ENCODE measurements at regions not wholly inside any gene's neighbourhood (a gene's known extent, or its start where the extent isn't known, plus 50 kb on each side); places are given as distances from the start of the nearest gene placed in this dataset.
"Not testable (repeated sequence)": the region's sequence is repeated elsewhere in the genome, so short reads cannot be mapped to it uniquely, and the experiment has no call there.

DNA sequence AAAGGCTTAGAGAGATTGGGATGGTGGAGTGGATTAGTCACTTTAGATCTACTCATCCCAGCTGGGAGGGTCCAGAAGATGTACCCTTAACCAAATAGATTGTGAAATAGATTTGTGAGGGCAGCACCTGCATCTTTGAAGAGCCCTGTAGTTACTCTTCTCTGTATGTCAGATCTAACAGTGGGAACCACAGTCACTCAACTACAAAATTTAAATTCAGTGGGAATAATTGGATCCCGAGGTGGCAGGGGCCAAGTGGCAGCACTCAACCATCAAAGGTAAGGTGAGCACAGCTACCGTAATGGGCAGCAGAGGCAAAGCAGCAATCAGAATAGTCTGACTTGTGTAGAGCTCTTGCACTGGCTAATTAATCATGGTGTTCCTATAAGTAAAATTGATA lies 99.5 kb upstream of the POU3F1 start:
- H2AFZ ChIP-seq (ENCODE audit: low read length, unreplicated experiment); H3K27ac ChIP-seq (ENCODE audit: low read depth, low read length); H3K36me3 ChIP-seq (ENCODE audit: insufficient read depth, low read length); H3K4me3 ChIP-seq (ENCODE audit: low read depth, low read length); H3K4me1 ChIP-seq (ENCODE audit: control insufficient read depth, insufficient read depth, low read length, unreplicated experiment); H3K79me2 ChIP-seq (ENCODE audit: control insufficient read depth, insufficient read depth, low read length, unreplicated experiment): not testable (repeated sequence)
- peaks cover 23% of the 10 kb centered on the region for H3K27me3 ChIP-seq (ENCODE audit: insufficient read depth, low read length)

- H3K27ac ChIP-seq (ENCODE audit: low read depth, low read length), result no peak overlapping the region
- H3K27me3 ChIP-seq (ENCODE audit: insufficient read depth, low read length), result peaks cover 34% of the 10 kb centered on the region
- no peak overlapping the region for H2AFZ ChIP-seq (ENCODE audit: low read length, unreplicated experiment)
- H3K4me1 ChIP-seq (ENCODE audit: control insufficient read depth, insufficient read depth, low read length, unreplicated experiment), result peaks cover 11% of the 10 kb centered on the region
- H3K4me3 ChIP-seq (ENCODE audit: low read depth, low read length), result no peak overlapping the region
- H3K79me2 ChIP-seq (ENCODE audit: control insufficient read depth, insufficient read depth, low read length, unreplicated experiment), result no peaks in the 10 kb centered on the region
- H3K36me3 ChIP-seq (ENCODE audit: insufficient read depth, low read length), result no peaks in the 10 kb centered on the region
Observed at GRCh38 chr1:38142606-38143005, 96.0 kb upstream of the POU3F1 start.

DNA sequence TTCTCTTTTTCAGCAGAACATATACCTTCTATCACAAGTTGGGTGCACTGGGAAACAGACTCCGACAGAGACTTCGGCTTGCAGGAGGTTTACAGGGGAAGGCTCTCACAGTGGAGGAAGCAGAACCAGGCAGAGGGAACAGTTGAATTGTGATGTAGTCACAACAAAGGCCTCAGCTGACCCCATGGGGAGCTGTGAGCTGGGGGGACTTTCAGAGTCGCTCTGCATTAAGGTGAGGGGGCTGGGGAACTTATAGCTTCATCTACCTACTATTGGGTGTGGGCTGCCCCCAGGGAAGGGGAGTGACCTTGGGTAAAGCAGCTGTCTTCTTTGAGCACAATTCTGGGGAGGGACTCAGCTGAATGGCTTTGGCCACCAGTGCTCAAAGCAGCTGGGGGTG lies 94.9 kb upstream of the POU3F1 start:
- Histone ChIP-seq H3K27ac (ENCODE audit: low read depth, low read length) (no peak overlapping the region), H3K36me3 (ENCODE audit: insufficient read depth, low read length) (no peaks in the 10 kb centered on the region), H3K4me1 (ENCODE audit: control insufficient read depth, insufficient read depth, low read length, unreplicated experiment) (peaks cover 11% of the 10 kb centered on the region), H3K79me2 (ENCODE audit: control insufficient read depth, insufficient read depth, low read length, unreplicated experiment) (no peaks in the 10 kb centered on the region), H3K27me3 (ENCODE audit: insufficient read depth, low read length) (peaks cover 38% of the 10 kb centered on the region), H3K4me3 (ENCODE audit: low read depth, low read length) (no peak overlapping the region), H2AFZ (ENCODE audit: low read length, unreplicated experiment) (no peak overlapping the region)

GRCh38 chr1:38139738-38140487 lies 93.3 kb upstream of the POU3F1 start:
- H3K27ac ChIP-seq (ENCODE audit: low read depth, low read length), result no peak overlapping the region
- no peaks in the 10 kb centered on the region for H3K36me3 ChIP-seq (ENCODE audit: insufficient read depth, low read length)
- H3K4me1 ChIP-seq (ENCODE audit: control insufficient read depth, insufficient read depth, low read length, unreplicated experiment), result peaks cover 11% of the 10 kb centered on the region
- H3K79me2 ChIP-seq (ENCODE audit: control insufficient read depth, insufficient read depth, low read length, unreplicated experiment), result no peaks in the 10 kb centered on the region
- peaks cover 54% of the 10 kb centered on the region for H3K27me3 ChIP-seq (ENCODE audit: insufficient read depth, low read length)
- H3K4me3 ChIP-seq (ENCODE audit: low read depth, low read length), result no peak overlapping the region
- no peak overlapping the region for H2AFZ ChIP-seq (ENCODE audit: low read length, unreplicated experiment)

- Histone ChIP-seq H3K27me3 (ENCODE audit: insufficient read depth, low read length) (peaks cover 66% of the 10 kb centered on the region), H2AFZ (ENCODE audit: low read length, unreplicated experiment) (no peak overlapping the region), H3K36me3 (ENCODE audit: insufficient read depth, low read length) (no peaks in the 10 kb centered on the region), H3K4me1 (ENCODE audit: control insufficient read depth, insufficient read depth, low read length, unreplicated experiment) (peaks cover 11% of the 10 kb centered on the region), H3K79me2 (ENCODE audit: control insufficient read depth, insufficient read depth, low read length, unreplicated experiment) (no peaks in the 10 kb centered on the region), H3K4me3 (ENCODE audit: low read depth, low read length) (no peak overlapping the region), H3K27ac (ENCODE audit: low read depth, low read length) (no peak overlapping the region)
Observed at GRCh38 chr1:38138498-38139233, 92.1 kb upstream of the POU3F1 start.

DNA sequence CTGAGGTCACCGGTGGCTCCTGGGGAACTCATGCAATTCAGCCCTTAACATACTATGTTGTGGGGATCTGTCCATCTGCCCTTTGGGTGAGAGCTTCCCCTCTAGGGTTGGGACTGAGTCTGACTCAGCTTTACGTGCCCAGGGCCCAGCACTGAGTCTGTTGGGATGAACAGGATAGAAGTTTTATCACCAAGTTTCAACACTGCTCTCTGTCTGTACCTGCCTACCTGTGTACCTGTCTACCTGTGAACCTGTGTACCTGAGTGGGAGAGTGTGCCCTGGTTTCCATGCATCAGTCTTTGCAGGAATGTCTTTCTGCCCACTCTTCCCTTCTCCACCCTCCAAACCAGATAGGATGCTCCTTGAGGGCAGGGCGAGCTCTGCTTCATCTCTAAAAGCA lies 90.6 kb upstream of the POU3F1 start:
- no peaks in the 10 kb centered on the region for H3K36me3 ChIP-seq (ENCODE audit: insufficient read depth, low read length)
- no peak overlapping the region for H2AFZ ChIP-seq (ENCODE audit: low read length, unreplicated experiment)
- H3K4me1 ChIP-seq (ENCODE audit: control insufficient read depth, insufficient read depth, low read length, unreplicated experiment), result peaks cover 14% of the 10 kb centered on the region
- no peak overlapping the region for H3K4me3 ChIP-seq (ENCODE audit: low read depth, low read length)
- H3K27me3 ChIP-seq (ENCODE audit: insufficient read depth, low read length), result peaks cover 66% of the 10 kb centered on the region
- no peak overlapping the region for H3K27ac ChIP-seq (ENCODE audit: low read depth, low read length)
- H3K79me2 ChIP-seq (ENCODE audit: control insufficient read depth, insufficient read depth, low read length, unreplicated experiment), result no peaks in the 10 kb centered on the region

DNA sequence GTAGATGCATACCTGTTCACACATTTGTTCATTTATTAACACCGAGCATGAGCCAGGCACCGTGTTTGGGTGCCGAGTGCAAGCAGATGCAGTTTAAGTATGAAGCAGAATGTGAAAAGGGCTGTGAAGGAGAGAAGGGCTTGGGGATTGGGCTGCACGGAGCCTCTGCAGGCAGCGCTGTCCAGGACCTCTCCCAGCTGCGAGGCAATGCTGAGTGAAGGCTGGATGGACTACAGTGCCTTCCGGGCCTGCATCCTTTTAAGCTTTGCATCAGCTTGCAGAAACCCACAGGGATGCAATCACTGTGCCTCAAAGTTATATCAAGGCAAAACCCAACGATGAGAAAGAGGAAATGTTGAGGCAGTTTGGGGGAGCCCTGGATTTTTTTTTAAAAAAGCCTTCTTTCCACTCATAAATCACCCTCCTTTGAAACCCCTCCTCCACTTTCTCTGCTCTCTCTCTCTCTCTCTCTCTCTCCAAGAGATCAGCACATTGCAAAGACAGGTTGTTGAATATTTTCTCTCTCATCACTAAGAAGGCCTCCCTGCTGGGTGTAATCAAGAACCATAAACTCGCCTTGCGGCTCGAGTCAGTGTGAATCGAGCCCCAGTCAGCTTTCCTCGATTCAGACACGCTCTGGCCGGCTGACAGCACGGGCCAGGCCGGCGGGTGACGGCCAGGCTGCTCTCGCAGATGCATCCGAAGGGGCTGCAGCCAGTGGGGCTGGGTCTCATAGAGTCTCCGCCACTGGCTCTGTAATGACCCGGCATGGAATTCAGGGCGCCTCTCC lies 89.2 kb upstream of the POU3F1 start:
- Histone ChIP-seq H3K4me1 (ENCODE audit: control insufficient read depth, insufficient read depth, low read length, unreplicated experiment) (peaks cover 14% of the 10 kb centered on the region), H3K4me3 (ENCODE audit: low read depth, low read length) (no peak overlapping the region), H3K27me3 (ENCODE audit: insufficient read depth, low read length) (peaks cover 57% of the 10 kb centered on the region), H3K79me2 (ENCODE audit: control insufficient read depth, insufficient read depth, low read length, unreplicated experiment) (no peaks in the 10 kb centered on the region), H3K36me3 (ENCODE audit: insufficient read depth, low read length) (no peaks in the 10 kb centered on the region), H2AFZ (ENCODE audit: low read length, unreplicated experiment) (no peak overlapping the region), H3K27ac (ENCODE audit: low read depth, low read length) (no peak overlapping the region)

DNA sequence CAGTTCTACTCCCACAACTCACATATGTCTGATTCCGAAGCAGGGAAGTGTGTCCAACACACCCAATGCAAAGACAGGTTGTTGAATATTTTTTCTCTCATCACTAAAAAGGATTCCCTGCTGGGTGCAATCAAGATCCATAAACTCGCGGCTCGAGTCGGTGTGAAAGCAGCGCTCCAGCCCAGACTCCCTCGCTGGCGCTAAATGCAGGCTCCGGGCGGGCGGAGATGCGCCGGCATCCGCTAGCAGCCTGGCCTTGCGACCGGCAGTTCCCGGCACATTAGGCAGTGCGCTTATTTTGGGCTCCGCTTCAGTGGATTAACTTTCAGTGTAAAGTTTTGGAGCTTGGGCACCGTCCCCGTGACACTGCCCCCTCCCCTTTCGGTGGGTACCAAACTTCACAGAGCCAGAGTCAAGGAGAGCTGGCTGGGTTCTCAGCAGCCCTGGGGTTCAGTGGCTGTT lies 87.7 kb upstream of the POU3F1 start:
- Histone ChIP-seq H3K27ac (ENCODE audit: low read depth, low read length) (no peak overlapping the region), H3K4me1 (ENCODE audit: control insufficient read depth, insufficient read depth, low read length, unreplicated experiment) (peaks cover 14% of the 10 kb centered on the region), H3K27me3 (ENCODE audit: insufficient read depth, low read length) (peaks cover 48% of the 10 kb centered on the region), H3K36me3 (ENCODE audit: insufficient read depth, low read length) (no peaks in the 10 kb centered on the region), H2AFZ (ENCODE audit: low read length, unreplicated experiment) (no peak overlapping the region), H3K79me2 (ENCODE audit: control insufficient read depth, insufficient read depth, low read length, unreplicated experiment) (no peaks in the 10 kb centered on the region), H3K4me3 (ENCODE audit: low read depth, low read length) (no peak overlapping the region)

- H3K4me3 ChIP-seq (ENCODE audit: low read depth, low read length), result no peak overlapping the region
- H2AFZ ChIP-seq (ENCODE audit: low read length, unreplicated experiment), result no peak overlapping the region
- H3K36me3 ChIP-seq (ENCODE audit: insufficient read depth, low read length), result no peaks in the 10 kb centered on the region
- H3K79me2 ChIP-seq (ENCODE audit: control insufficient read depth, insufficient read depth, low read length, unreplicated experiment), result no peaks in the 10 kb centered on the region
- peaks cover 10% of the 10 kb centered on the region for H3K4me1 ChIP-seq (ENCODE audit: control insufficient read depth, insufficient read depth, low read length, unreplicated experiment)
- H3K27me3 ChIP-seq (ENCODE audit: insufficient read depth, low read length), result peaks cover 48% of the 10 kb centered on the region
- no peak overlapping the region for H3K27ac ChIP-seq (ENCODE audit: low read depth, low read length)
Observed at GRCh38 chr1:38133756-38134155, 87.2 kb upstream of the POU3F1 start.

DNA sequence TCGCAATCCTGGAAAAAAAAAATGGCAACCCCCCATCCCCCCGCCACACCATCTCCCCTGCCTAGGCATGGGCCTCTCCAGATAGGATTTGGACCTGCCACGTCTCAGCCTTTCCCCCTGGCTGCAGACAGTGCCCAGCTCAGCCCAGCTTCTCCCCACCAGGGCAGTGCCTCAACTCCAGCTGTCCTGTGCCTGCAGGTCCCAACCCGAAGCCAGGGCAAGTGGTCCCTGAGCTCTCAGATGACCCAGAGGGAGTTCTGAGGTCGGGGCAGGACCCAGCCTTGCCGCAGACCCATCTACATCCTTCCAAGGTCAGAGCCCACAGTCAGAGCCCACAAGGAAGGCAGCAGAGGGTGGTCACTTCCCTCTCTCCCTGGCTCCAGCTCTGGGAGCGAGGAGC lies 86.7 kb upstream of the POU3F1 start:
- Histone ChIP-seq H3K79me2 (ENCODE audit: control insufficient read depth, insufficient read depth, low read length, unreplicated experiment) (no peaks in the 10 kb centered on the region), H3K27me3 (ENCODE audit: insufficient read depth, low read length) (peaks cover 48% of the 10 kb centered on the region), H3K36me3 (ENCODE audit: insufficient read depth, low read length) (no peaks in the 10 kb centered on the region), H3K27ac (ENCODE audit: low read depth, low read length) (no peak overlapping the region), H3K4me3 (ENCODE audit: low read depth, low read length) (no peak overlapping the region), H2AFZ (ENCODE audit: low read length, unreplicated experiment) (no peak overlapping the region), H3K4me1 (ENCODE audit: control insufficient read depth, insufficient read depth, low read length, unreplicated experiment) (peaks cover 5% of the 10 kb centered on the region)
